ENCODE measurements at regions not wholly inside any gene's neighbourhood (a gene's known extent, or its start where the extent isn't known, plus 50 kb on each side); places are given as distances from the start of the nearest gene placed in this dataset.
A peak's percentile ranks its signal among the peaks of the same experiment; 100 is the strongest.
"Not testable (repeated sequence)": the region's sequence is repeated elsewhere in the genome, so short reads cannot be mapped to it uniquely, and the experiment has no call there.

DNA sequence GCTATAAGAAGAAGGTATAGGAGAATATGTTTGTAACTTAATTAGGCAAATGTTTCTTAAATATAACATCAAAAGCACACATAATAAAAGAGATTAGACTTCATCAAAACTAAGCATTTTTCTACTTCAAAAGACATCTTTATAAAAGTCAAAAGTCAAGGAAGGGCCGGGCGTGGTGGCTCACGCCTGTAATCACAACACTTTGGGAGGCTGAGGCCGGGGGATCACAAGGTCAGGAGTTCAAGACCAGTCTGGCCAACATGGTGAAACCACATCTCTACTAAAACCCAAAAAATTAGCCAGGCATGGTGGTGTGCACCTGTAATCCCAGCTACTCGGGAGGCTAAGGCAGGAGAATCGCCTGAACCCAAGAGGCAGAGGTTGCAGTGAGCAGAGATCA lies 951.0 kb upstream of the C9orf72 start:
- not testable (repeated sequence) for DNase-seq

DNA sequence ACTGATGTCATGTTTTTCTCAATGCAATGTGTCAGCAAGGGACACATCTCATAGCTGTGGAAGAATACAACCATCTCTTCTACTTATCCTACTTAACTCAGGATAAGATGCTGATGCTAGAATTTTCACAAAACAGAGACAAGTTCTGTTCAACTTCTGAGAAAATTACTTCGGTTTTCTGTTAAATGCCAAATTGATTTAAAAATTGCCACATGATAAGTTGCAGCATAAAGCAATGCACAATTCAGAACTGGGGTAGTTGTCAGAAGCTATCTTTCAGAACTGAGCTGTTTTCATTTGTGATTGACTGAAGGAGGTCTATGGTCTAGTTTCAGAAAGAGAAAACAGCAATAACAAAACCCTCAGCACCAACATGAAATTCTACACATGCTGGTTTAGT lies 954.8 kb upstream of the C9orf72 start:
- no peak for DNase-seq

- no peak for DNase-seq
Measured at GRCh38 chr9:28538132-28538531, 964.9 kb upstream of the C9orf72 start.

DNA sequence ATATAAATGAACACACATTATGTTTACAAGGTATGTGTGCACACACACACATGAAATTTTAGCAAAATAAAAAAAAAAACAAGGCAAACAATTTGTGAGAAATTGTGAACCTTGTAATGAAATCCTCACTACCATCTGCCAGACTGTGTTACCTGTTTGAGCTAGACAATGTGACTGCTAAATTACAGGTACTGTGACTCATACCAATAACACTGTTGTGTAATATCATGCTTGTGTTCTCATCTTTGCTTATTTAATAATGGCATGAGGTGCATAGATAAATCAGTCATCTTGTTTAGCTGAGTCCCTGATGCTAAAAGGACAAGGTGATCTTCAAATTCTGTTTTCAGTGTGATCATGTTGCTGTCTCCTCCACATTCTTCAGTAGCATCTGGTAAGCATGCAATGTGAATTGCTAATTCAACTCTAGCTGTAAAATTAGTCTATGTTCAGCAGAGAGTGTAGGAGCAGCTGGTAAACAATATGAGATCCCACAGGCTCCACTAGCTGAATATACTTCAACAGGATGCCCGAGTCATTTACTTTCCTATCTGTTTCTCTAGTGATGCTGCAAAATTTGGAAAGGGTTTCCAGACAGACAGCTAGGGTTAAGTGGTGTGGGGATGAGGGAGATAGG lies 966.3 kb upstream of the C9orf72 start:
- no peak for DNase-seq

DNA sequence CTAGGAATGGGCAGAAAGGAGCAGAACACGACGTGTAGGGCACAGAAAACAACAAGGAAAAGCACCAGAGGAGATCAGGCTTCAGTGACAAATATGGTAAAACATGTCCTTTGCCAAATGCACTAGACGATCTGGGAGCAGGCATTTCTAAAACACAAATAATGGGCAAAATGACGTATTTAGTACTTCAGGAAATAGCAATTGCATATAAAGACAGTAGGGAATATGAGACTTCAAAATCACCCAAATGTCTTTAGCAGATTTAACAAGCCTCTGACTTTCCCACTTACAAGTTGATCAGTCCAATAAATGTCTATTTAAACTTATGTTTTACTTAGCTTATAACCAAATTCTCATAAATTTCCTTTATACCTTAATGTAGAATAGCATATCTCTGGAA lies 969.6 kb upstream of the C9orf72 start:
- DNase-seq, result no peak

- no peak for DNase-seq
Measured at GRCh38 chr9:28547527-28547926, 974.2 kb upstream of the C9orf72 start.

GRCh38 chr9:28563291-28563934 lies 990.1 kb upstream of the C9orf72 start:
- no peak for DNase-seq

DNA sequence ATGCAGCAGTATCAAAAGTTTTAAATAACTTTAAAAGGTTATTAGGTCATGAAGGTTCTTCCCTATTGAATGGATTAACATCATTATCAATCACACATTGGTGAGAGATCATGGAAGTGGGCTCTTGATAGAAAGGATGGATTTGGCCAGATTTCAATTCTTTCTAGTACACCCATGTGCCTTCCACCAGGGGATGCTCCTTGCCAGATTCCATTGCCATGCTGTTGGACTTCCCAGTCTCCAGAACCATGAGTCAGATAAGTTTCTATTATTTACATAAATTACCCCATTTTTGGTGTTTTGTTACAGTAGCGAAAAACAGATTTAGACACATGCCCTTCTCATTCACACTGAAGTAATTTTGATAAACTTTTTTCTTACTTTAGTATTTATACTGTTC lies 1010.6 kb upstream of the C9orf72 start:
- DNase-seq, result no peak

DNA sequence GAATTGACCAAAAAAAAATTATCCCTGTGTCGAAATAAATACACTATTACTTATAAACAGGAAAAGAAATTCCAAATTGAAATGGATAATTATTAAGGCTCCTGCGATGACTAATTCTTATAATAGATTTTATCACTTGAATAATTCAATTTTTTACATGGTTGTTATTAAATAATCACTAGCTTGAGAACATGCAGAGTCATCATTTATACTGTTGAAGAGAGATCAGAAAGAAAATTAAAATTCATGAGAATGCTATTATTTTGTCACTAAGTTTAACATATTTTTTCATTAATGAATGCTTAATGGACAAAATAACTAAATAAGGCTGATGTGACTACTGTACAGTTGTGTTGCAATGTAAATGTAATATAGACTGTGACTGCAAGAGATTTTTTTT lies 1011.3 kb upstream of the C9orf72 start:
- no peak for DNase-seq

- DNase-seq, result no peak
Measured at GRCh38 chr9:28587052-28587451, 1013.8 kb upstream of the C9orf72 start.

GRCh38 chr9:28598408-28598807 lies 1025.1 kb upstream of the C9orf72 start:
- peak; percentile 81 for DNase-seq

DNA sequence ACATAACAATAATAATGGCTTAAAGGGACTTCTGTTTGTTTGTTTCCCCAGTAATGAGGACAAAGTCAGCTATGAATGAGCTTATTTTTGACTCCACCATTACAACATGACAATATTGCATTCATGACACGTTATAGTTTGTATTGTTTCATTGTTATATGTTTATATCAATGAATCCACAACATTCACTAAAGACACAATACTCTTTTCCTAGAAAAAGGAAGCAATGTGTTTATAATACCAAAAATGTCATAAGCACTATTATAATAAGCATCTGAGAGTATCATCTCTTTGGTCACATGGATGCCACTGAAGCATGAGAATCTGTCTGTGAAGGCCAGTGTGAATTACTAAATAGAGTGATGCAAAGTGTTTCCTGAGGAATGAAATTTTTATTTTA lies 1026.9 kb upstream of the C9orf72 start:
- DNase-seq, result no peak

- no peak for DNase-seq
Measured at GRCh38 chr9:28607843-28608242, 1034.6 kb upstream of the C9orf72 start.

- no peak for DNase-seq
Measured at GRCh38 chr9:28610339-28610738, 1037.1 kb upstream of the C9orf72 start.

- no peak for DNase-seq
Measured at GRCh38 chr9:28616310-28616709, 1043.0 kb upstream of the C9orf72 start.

DNA sequence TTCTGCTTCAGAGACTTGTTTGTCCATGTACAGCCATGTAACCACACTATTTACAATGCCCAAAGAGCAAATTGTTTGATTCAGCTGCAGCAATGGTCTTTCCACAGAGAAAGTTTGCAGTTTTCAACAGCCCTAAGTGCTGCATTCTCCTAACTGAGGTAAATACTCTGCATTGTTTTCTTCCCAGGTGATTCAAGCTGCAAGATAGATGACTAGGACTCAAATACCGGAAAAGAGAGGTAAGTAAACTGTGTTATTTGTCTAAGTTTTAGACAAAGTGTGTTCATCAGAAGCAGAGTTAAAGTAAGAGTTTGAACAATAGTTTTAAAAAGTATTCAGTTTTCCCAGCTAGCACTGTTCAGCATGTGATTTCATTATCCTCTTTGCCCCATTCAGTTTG lies 1046.7 kb upstream of the C9orf72 start:
- no peak for DNase-seq

- no peak for DNase-seq
Measured at GRCh38 chr9:28620661-28621060, 1047.4 kb upstream of the C9orf72 start.

DNA sequence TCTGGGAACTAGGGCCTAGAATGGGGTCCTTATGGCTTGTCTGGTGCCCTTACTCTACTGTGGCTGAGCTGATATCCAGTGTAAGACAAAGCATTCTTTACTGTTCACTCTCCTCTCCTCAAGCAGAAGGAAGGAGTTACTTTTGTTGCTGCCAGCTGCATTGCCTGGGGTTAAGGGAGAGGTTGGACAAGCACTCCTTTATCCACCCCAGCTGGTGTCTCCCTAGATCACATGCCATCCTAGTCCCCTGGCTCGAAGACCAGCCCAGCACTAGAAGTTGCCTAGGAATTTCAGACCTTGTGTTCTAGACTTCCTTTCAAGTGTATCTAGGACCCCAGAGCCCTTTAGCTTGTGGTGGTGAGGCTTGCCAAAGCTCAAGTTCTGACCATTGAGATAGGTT lies 1051.5 kb upstream of the C9orf72 start:
- DNase-seq, result no peak

DNA sequence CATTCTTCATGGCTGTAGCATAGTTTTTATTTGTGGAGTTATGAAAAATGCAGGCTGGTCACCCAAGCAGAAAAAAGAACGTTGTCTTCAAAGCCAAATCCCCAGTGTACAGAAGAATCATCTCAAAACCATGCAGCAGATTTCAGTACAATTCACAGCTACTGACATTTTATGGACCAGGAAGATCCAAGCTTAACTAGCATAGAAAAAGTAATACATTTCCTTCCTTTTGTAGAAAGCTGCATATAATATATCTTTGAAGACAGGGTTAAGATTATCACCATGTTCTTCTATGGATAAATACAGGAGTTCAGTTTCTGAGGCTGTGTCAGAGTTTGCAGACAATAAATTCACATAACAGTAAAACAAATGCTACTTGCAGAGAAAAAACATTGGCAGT lies 1054.8 kb upstream of the C9orf72 start:
- DNase-seq, result no peak

DNA sequence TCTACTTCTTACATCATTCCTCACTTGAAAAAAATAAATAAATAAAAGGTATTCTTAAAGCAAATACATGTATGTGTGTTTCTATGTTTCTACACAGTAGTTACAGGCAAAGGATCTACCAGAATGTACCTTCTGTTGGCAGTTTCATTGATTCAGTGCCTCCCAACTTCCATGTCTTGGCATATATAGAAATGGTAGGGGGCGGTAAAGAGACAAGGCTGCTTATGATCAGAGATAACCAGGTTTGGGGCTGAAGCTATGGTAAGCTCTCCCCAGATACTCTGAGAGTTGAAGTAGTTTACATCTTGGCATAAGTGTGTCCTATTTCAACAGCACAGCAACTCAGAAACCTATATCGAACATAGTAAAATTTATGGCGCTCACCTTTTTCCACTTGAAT lies 1075.4 kb upstream of the C9orf72 start:
- no peak for DNase-seq

GRCh38 chr9:28650327-28650726 lies 1077.0 kb upstream of the C9orf72 start:
- DNase-seq, result no peak

- DNase-seq, result no peak
Measured at GRCh38 chr9:28651050-28651722, 1077.9 kb upstream of the C9orf72 start.

- no peak for DNase-seq
Measured at GRCh38 chr9:28653216-28653615, 1079.9 kb upstream of the C9orf72 start.

DNA sequence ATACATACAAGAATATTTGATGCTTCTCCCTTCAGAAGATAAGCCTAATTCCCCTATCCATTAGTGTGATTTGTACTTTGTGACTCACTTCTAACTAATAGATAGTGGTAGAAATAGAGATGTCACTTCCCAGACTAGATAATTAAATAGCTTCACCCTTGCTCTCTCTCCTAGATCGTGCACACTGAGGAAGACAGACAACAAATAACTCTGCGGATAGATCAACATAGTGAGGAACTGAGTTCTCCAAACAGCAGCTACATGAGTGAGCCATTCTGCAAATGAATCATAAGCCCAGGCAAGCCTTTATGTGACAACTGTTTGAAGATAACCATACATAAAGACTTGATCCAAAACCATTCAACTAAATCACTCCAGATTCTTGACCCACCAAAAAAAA lies 1083.4 kb upstream of the C9orf72 start:
- no peak for DNase-seq

DNA sequence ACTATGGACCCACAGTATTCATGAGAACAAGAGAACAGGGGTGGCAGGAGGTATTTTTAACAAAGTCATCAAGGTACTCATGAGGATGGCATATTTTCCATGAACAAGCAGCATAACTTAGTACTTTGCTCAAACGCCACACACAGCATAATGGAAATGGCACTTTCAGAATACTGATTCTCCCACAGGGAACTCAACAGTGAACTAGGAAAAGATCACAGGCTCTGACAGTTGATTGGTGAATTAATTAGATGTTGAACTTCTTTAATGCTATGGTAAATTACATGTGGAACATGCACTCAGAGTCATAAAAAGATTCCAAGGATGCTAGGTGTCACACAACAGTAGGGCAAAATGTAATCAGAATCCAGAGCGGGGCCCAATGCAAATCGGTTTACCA lies 1088.6 kb upstream of the C9orf72 start:
- DNase-seq, result no peak
